ENCODE measurements at regions not wholly inside any gene's neighbourhood (a gene's known extent, or its start where the extent isn't known, plus 50 kb on each side); places are given as distances from the start of the nearest gene placed in this dataset.

GRCh38 chr12:46578190-46578982, 205.8 kb upstream of the SLC38A2 start:
- POLR2A ChIA-PET (ENCODE audit: partially characterized antibody): interaction anchor here (0.6 to 1.7 kb wide), 3 partner anchors 9 to 379 kb away, joined by 3 to 4 read pairs (median 3); no protein-coding TSS in a partner anchor
- WGBS, 2 experiments (ENCODE audit: extremely low coverage in 1 of 2, insufficient coverage in 1 of 2, insufficient read length in 1 of 2, insufficient replicate concordance in 2 of 2, low coverage in 1 of 2, low lambda C conversion rate in 2 of 2, missing lambda C conversion rate in 1 of 2): 80% methylated on average over 4 of the region's 4 CpGs; no CpG with 5 or more reads in 1 of the 2 experiments
- TF ChIP-seq TAF7 (optimal IDR thresholded peaks at IDR 0.05; ENCODE audit: borderline replicate concordance, low read depth, low read length) (no peak), GABPA (IDR thresholded peaks at IDR 0.05; ENCODE audit: borderline replicate concordance, insufficient read depth, low read length) (no peak), E2F6 (IDR thresholded peaks at IDR 0.05) (no peak), HDAC6 (IDR thresholded peaks at IDR 0.05; ENCODE audit: low read depth, low read length) (no peak), EZH2 (IDR thresholded peaks at IDR 0.05; ENCODE audit: low read depth, low read length, severe bottlenecking) (no peak), SIRT6 (IDR thresholded peaks at IDR 0.05; ENCODE audit: low read length) (no peak), SP2 (IDR thresholded peaks at IDR 0.05; ENCODE audit: low read length) (no peak), CREB1 (IDR thresholded peaks at IDR 0.05) (no peak), TEAD4 (IDR thresholded peaks at IDR 0.05; ENCODE audit: low read depth, low read length) (no peak), RXRA (IDR thresholded peaks at IDR 0.05; ENCODE audit: insufficient read depth, low read depth, low read length) (no peak)
- TF ChIP-seq, protein P1, sequence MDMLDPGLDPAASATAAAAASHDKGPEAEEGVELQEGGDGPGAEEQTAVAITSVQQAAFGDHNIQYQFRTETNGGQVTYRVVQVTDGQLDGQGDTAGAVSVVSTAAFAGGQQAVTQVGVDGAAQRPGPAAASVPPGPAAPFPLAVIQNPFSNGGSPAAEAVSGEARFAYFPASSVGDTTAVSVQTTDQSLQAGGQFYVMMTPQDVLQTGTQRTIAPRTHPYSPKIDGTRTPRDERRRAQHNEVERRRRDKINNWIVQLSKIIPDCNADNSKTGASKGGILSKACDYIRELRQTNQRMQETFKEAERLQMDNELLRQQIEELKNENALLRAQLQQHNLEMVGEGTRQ (IDR thresholded peaks at IDR 0.05; ENCODE audit: low read length): no peak

More at GRCh38 chr12:46578190-46578982, 205.8 kb upstream of the SLC38A2 start:
- no peaks in the 10 kb centered on the region for H3K79me1 ChIP-seq (ENCODE audit: low read depth, low read length)
- no peak overlapping the region for H2BK20ac ChIP-seq (ENCODE audit: low read length)
- no peaks in the 10 kb centered on the region for H3K23me2 ChIP-seq (ENCODE audit: low read depth, low read length)
- FAIRE-seq: no peak
- H3K27ac ChIP-seq (ENCODE audit: low read depth, low read length): no peak overlapping the region
- no peak overlapping the region for H4K5ac ChIP-seq (ENCODE audit: insufficient read length, low read depth, low read length)
- no peak overlapping the region for H2AK5ac ChIP-seq (ENCODE audit: low read depth, low read length)
- no peak overlapping the region for H3K56ac ChIP-seq (replicated peaks; ENCODE audit: insufficient read length, low read depth, low read length)
- no peak overlapping the region for H3K4ac ChIP-seq (replicated peaks; ENCODE audit: insufficient read length, low read depth, low read length)
- no peak for DNase-seq (ENCODE audit: low read depth in 1 of 2, low spot score in 2 of 2)
- no peak overlapping the region for H2BK120ac ChIP-seq (replicated peaks; ENCODE audit: low read depth, low read length)
- H2AFZ ChIP-seq (ENCODE audit: low read length): no peak overlapping the region
- no peaks in the 10 kb centered on the region for H3K27me3 ChIP-seq (replicated peaks in 1 of 4; ENCODE audit: control insufficient read depth in 3 of 4, extremely low read depth in 1 of 4, insufficient read depth in 3 of 4, low read length in 3 of 4)
- H3K18ac ChIP-seq (ENCODE audit: extremely low read depth, low read length): no peak overlapping the region
- H3K4me3 ChIP-seq (ENCODE audit: extremely low read depth in 1 of 4, insufficient read depth in 2 of 4, low read depth in 3 of 4, low read length in 4 of 4): no peak overlapping the region
- H4K8ac ChIP-seq (ENCODE audit: extremely low read depth, insufficient read depth, low read length): no peak overlapping the region
- H2BK15ac ChIP-seq (ENCODE audit: low read length): no peak overlapping the region
- no peaks in the 10 kb centered on the region for H3K36me3 ChIP-seq (ENCODE audit: control insufficient read depth in 2 of 4, insufficient read depth in 4 of 4, low read length in 3 of 4)
- no peaks in the 10 kb centered on the region; a peak in 2 of 7 replicates for H3K4me1 ChIP-seq (replicated peaks in 1 of 4; ENCODE audit: control insufficient read depth in 3 of 4, insufficient read depth in 4 of 4, low read length in 3 of 4)
- H4K20me1 ChIP-seq (replicated peaks in 1 of 2; ENCODE audit: control insufficient read depth in 1 of 2, insufficient read depth in 2 of 2, low read length in 2 of 2): no peaks in the 10 kb centered on the region
- H3K9me3 ChIP-seq (ENCODE audit: insufficient read depth in 2 of 2, low read depth in 1 of 2, low read length in 1 of 2): no peaks in the 10 kb centered on the region
- H3K9ac ChIP-seq (replicated peaks in 1 of 4; ENCODE audit: extremely low read depth in 1 of 4, low read depth in 3 of 4, low read length in 3 of 4): no peak overlapping the region
- H3K4me2 ChIP-seq (ENCODE audit: insufficient read depth in 1 of 2, low read depth in 2 of 2, low read length in 2 of 2): no peak overlapping the region
- H2BK5ac ChIP-seq (ENCODE audit: low read depth, low read length): no peak overlapping the region
- no peaks in the 10 kb centered on the region for H3K79me2 ChIP-seq (ENCODE audit: control insufficient read depth in 1 of 2, insufficient read depth in 2 of 2, low read length in 2 of 2)
- no peak overlapping the region for H3K14ac ChIP-seq (ENCODE audit: insufficient read length)
- CTCF ChIA-PET (ENCODE audit: partially characterized antibody): interaction anchor here (0.9 kb wide), 1 partner anchor 62 kb away, joined by 4 read pairs; no protein-coding TSS in a partner anchor
- no peak overlapping the region for H3K23ac ChIP-seq (ENCODE audit: insufficient read length)
- H2BK12ac ChIP-seq (ENCODE audit: low read depth, low read length): no peak overlapping the region
- no peak overlapping the region for H4K91ac ChIP-seq (replicated peaks; ENCODE audit: insufficient read length, low read length)
